Activated CD8-positive, alpha-beta memory T cell treated with anti-CD3 and anti-CD28 coated beads, Interleukin-2, amount 50 U/mL, for 1 hour (primary cell): ENCODE measurements at regions not wholly inside any gene's neighbourhood (a gene's known extent, or its start where the extent isn't known, plus 50 kb on each side); places are given as distances from the start of the nearest gene placed in this dataset.
"Not testable (repeated sequence)": the region's sequence is repeated elsewhere in the genome, so short reads cannot be mapped to it uniquely, and the experiment has no call there.

ENCODE experiments used
- DNase-seq: peaks from one replicate; pipeline ENCODE4 v3.0.0-alpha.2; 2020; ENCODE audit errors: extremely low read depth

- DNase-seq = no peak
Observed at GRCh38 chr9:19937121-19937520, 148.3 kb upstream of the SLC24A2 start.

GRCh38 chr9:19936598-19936997 lies 147.8 kb upstream of the SLC24A2 start:
- no peak for DNase-seq

- DNase-seq = no peak
Observed at GRCh38 chr9:19935422-19935821, 146.6 kb upstream of the SLC24A2 start.

GRCh38 chr9:19934301-19934871 lies 145.5 kb upstream of the SLC24A2 start:
- no peak for DNase-seq

GRCh38 chr9:19931098-19931890 lies 142.5 kb upstream of the SLC24A2 start:
- no peak for DNase-seq

- no peak for DNase-seq
Observed at GRCh38 chr9:19927560-19927959, 138.7 kb upstream of the SLC24A2 start.

- no peak for DNase-seq
Observed at GRCh38 chr9:19926774-19927173, 137.9 kb upstream of the SLC24A2 start.

GRCh38 chr9:19925674-19926503 lies 137.1 kb upstream of the SLC24A2 start:
- peak; percentile 57 for DNase-seq

GRCh38 chr9:19924080-19924479 lies 135.2 kb upstream of the SLC24A2 start:
- no peak for DNase-seq

- DNase-seq = no peak
Observed at GRCh38 chr9:19922476-19923118, 133.8 kb upstream of the SLC24A2 start.

GRCh38 chr9:19920401-19920800 lies 131.6 kb upstream of the SLC24A2 start:
- no peak for DNase-seq

- no peak for DNase-seq
Observed at GRCh38 chr9:19918630-19919029, 129.8 kb upstream of the SLC24A2 start.

GRCh38 chr9:19914044-19914443 lies 125.2 kb upstream of the SLC24A2 start:
- DNase-seq = no peak

- DNase-seq = no peak
Observed at GRCh38 chr9:19913151-19913550, 124.3 kb upstream of the SLC24A2 start.

- no peak for DNase-seq
Observed at GRCh38 chr9:19903076-19903475, 114.2 kb upstream of the SLC24A2 start.

GRCh38 chr9:19901586-19901985 lies 112.7 kb upstream of the SLC24A2 start:
- no peak for DNase-seq

- no peak for DNase-seq
Observed at GRCh38 chr9:19896161-19896560, 107.3 kb upstream of the SLC24A2 start.

- not testable (repeated sequence) for DNase-seq
Observed at GRCh38 chr9:19895578-19895977, 106.7 kb upstream of the SLC24A2 start.

- no peak for DNase-seq
Observed at GRCh38 chr9:19895006-19895405, 106.2 kb upstream of the SLC24A2 start.

GRCh38 chr9:19885608-19886007 lies 96.8 kb upstream of the SLC24A2 start:
- DNase-seq = no peak

- no peak for DNase-seq
Observed at GRCh38 chr9:19879062-19879461, 90.2 kb upstream of the SLC24A2 start.
